ENCODE measurements at regions not wholly inside any gene's neighbourhood (a gene's known extent, or its start where the extent isn't known, plus 50 kb on each side); places are given as distances from the start of the nearest gene placed in this dataset.

- 71 to 82% methylated on average over 4 of the region's 4 CpGs for WGBS, 2 donors
- DNase-seq (no peak), ATAC-seq (no peak)
- TF ChIP-seq CTCF (IDR thresholded peaks at IDR 0.05): no peak
- Histone ChIP-seq H3K4me3 (no peak overlapping the region), H3K9me3 (peaks cover 0 to 16% (median 0%) of the 10 kb centered on the region in 11 donors), H3K4me1 (no peaks in the 10 kb centered on the region), H3K27me3 (no peaks in the 10 kb centered on the region), H3K36me3 (no peaks in the 10 kb centered on the region), H3K27ac (no peak overlapping the region)
- intact Hi-C loops (cut with DNase I): no loop called here
These were observed 269.4 kb upstream of the TTC14 start for GRCh38 chr3:180332608-180333007.

GRCh38 chr3:180335050-180335449 is 266.9 kb upstream of the TTC14 start:
- ATAC-seq: no peak
- Histone ChIP-seq H3K36me3 (no peaks in the 10 kb centered on the region), H3K27ac (no peak overlapping the region), H3K27me3 (no peaks in the 10 kb centered on the region), H3K4me3 (no peak overlapping the region), H3K4me1 (no peaks in the 10 kb centered on the region), H3K9me3 (peaks cover 0 to 16% (median 0%) of the 10 kb centered on the region in 11 donors)
- TF ChIP-seq CTCF (IDR thresholded peaks at IDR 0.05): no peak
- intact Hi-C loops (cut with DNase I): no loop called here
- DNase-seq: no peak
- WGBS, 2 donors: 73 to 74% methylated on average over 3 of the region's 3 CpGs

GRCh38 chr3:180340395-180340794 is 261.6 kb upstream of the TTC14 start:
- H3K36me3 ChIP-seq: no peaks in the 10 kb centered on the region
- 80 to 85% methylated on average over 2 of the region's 2 CpGs for WGBS, 2 donors
- H3K9me3 ChIP-seq: peaks cover 0 to 5% (median 0%) of the 10 kb centered on the region in 11 donors
- DNase-seq (no peak), ATAC-seq (no peak)
- no peak for TF ChIP-seq CTCF (IDR thresholded peaks at IDR 0.05)
- intact Hi-C loops (cut with DNase I): no loop called here
- no peaks in the 10 kb centered on the region for H3K27me3 ChIP-seq
- no peak overlapping the region for H3K4me3 ChIP-seq
- H3K27ac ChIP-seq: no peak overlapping the region
- H3K4me1 ChIP-seq: no peaks in the 10 kb centered on the region

GRCh38 chr3:180341516-180341915 is 260.4 kb upstream of the TTC14 start:
- peaks cover 0 to 5% (median 0%) of the 10 kb centered on the region in 11 donors for H3K9me3 ChIP-seq
- H3K4me3 ChIP-seq: no peak overlapping the region
- no peaks in the 10 kb centered on the region for H3K27me3 ChIP-seq
- ATAC-seq (no peak), DNase-seq (no peak)
- TF ChIP-seq CTCF (IDR thresholded peaks at IDR 0.05): no peak
- H3K4me1 ChIP-seq: no peaks in the 10 kb centered on the region
- H3K36me3 ChIP-seq: no peaks in the 10 kb centered on the region
- intact Hi-C loops (cut with DNase I): no loop called here
- 76 to 81% methylated on average over 3 of the region's 3 CpGs for WGBS, 2 donors
- no peak overlapping the region for H3K27ac ChIP-seq

- H3K27ac ChIP-seq: no peak overlapping the region
- intact Hi-C loops (cut with DNase I): no loop called here
- no peaks in the 10 kb centered on the region for H3K9me3 ChIP-seq
- DNase-seq: no peak
- WGBS, 2 donors: 72 to 75% methylated on average over 3 of the region's 3 CpGs
- no peaks in the 10 kb centered on the region for H3K27me3 ChIP-seq
- ATAC-seq: no peak
- no peaks in the 10 kb centered on the region for H3K36me3 ChIP-seq
- no peak for TF ChIP-seq CTCF (IDR thresholded peaks at IDR 0.05)
- H3K4me3 ChIP-seq: no peak overlapping the region
- no peaks in the 10 kb centered on the region for H3K4me1 ChIP-seq
These were observed 250.4 kb upstream of the TTC14 start for GRCh38 chr3:180351601-180352000.

Measured in heart right ventricle (tissue), 16 donors.